HPDE6-E6E7 (cell line): ENCODE measurements at regions not wholly inside any gene's neighbourhood (a gene's known extent, or its start where the extent isn't known, plus 50 kb on each side); places are given as distances from the start of the nearest gene placed in this dataset.
A peak's percentile ranks its signal among the peaks of the same experiment; 100 is the strongest.

ENCODE experiments used
- DNase-seq: peaks from one replicate; pipeline ENCODE4 v3.0.0; 2011; ENCODE audit warnings: missing footprints; ENCODE audit errors: extremely low spot score

DNA sequence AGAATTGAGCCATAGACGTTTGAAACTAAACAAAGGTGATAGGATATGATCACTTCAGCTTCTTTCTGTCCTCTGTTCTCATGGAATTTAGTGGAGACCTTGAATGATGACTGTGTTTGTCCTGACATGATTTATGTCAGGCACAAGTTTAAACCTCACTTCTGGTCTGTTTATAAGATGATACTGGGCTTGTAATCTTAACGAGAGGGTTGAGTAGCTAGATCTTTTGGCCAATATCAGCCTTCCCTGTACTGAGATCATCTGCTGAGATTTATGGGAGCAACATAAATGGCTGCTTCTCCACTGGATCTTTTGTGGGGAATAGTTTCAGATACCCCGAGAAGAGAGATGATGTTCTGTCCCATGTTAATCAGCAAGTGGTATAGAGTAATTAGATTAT, 121.8 kb upstream of the OBI1 start:
- DNase-seq = no peak

GRCh38 chr13:78779608-78780007, 120.7 kb upstream of the OBI1 start:
- DNase-seq = no peak

DNA sequence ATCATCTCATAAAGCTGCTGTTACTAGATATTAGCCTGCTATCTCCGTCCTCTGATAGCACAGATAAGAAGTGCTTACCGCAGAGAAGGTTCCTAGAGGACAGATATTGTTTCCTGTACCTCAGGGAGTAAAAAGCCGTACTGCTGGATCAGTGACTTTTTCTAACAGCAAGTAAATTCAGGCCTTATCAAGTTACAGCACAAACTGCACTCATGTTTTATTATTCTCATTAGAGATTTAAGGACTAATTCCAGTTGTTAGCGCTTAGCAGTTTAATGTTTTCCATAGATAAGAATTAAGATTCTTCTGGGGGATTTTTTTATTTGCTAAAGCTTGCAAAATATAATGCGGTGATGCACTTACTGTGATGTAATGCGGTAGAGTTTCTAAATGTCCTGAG, 119.0 kb upstream of the OBI1 start:
- DNase-seq = no peak

GRCh38 chr13:78777396-78777795, 118.4 kb upstream of the OBI1 start:
- DNase-seq = no peak

GRCh38 chr13:78772933-78773332, 114.0 kb upstream of the OBI1 start:
- DNase-seq = no peak

DNA sequence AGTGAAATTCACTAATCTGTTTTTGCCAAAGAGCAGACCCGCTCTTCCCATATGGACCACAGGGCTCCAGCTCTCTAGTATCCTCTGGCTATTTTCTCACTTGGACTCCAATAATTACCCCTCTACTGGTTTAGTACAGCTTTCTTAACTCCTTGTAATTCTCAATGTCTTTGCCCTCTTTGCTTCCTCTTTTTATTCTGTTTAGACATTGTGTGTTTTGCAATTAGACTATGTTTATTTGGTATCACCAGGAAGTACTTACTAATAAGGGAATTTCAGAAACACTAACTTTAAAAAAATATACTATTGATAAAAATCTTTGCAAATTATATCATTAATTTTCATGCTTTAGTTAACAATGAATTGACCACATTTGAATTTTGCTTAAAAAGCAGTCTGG, 111.6 kb upstream of the OBI1 start:
- DNase-seq = no peak

GRCh38 chr13:78768950-78769349, 110.0 kb upstream of the OBI1 start:
- no peak for DNase-seq

DNA sequence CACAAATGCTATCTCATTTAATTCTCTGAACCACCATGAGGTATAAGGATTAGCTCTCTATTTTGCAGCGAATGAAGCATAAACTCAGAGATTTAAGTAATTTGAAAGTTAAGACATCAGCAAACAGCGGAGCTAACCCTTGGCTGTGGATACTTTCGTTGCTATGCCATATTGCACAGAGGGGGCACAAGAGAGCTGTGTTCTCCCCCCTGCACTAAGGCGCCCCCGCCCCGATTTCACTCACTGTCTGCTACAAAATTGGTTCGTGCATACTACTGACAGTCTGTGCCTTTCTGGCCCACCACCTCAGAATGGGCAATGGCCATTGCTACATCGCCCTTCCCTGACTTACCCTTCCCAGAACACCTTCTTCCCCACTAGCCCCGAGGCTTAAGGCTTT, 105.7 kb upstream of the OBI1 start:
- DNase-seq = no peak

DNA sequence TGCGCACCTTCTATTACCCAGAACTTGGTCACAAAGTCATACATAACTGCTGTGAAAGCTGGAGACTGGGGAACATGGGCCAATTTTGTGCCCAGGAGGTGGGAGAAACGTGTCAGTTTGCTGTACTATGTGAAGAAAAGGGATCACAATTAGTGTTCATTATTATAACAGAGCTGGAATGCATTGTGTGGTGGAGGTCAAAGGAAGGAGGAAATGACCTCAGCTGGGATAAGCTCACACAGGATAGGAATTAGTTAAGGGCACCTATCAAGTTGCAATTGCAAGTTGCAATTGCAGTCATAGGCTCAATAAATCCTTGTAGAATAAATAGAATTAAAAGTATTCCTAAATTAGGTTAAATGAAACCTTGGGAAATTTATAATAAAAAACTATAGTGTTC, 103.9 kb upstream of the OBI1 start:
- DNase-seq = no peak

DNA sequence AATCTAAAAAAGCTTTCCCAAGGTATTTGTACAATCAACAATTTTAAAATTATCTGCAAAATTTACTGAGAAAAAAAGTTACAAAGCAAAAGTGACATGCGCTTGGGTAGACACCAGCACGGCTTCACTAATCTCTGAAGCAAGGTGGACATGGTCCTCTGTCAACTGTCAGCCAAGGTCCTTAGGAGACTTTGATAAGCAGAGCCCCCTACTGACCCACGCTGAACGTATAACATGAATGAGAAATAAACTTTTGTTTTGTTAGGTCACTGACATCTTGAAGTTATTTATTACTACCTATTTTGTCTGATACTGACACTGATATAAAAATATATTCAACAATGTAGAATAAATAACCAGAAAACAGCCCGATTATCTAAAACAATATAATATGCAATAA, 100.7 kb upstream of the OBI1 start:
- DNase-seq = no peak

DNA sequence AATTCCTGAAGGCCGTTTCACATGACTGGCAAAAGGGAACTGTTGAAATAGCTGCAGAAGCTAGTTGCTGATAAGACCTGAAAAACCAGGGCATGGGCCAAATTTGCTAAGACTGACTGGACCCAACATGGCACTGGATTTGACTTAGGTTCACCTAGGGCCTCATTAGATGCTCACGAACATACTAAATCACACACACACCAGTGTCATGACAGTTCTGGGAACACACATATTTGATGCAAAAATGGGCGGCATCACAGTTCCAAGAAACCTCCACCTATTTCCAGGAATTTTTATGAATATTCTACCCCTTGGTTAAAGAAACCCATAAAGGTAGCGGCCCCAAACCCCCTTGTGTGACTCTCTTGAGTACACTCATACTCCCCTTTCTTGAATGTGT, 99.6 kb upstream of the OBI1 start:
- no peak for DNase-seq

DNA sequence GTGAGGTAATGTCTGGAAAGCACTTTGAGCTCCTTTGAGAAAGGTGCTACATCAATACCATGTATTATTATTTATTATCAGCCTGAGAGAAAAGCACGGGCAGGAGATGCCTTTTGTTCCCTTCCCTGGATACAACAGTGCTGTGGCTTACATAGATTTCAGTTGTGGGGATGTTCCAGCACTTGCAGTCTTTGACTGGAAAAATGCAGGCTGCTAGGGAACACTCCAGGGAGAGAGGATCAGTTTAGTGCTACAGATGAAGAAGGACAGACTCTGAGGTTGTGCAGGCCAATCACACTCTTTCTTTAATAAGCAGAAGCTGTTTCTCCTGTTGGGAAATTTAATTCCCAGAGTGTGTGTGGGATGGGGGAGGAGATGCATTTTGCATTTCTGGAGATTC, 94.5 kb upstream of the OBI1 start:
- DNase-seq = no peak

DNA sequence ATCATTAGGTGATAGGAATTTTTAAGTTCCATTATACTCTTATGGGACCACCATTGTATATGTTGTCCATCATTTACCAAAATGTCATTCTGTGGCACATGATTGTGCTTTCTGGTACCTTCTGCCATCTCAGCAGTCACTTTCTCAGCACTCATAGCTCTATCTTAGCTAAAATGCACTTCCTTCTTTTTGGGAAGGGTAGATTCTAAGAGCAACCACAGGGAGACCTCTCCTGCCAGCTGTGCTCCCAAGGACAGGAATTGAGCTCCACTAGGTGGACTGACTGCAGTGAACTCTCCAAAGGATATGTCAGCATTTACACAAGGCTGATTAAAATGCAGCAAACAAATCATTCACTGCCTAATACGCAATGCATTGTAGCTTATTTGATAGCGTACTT, 91.8 kb upstream of the OBI1 start:
- no peak for DNase-seq

DNA sequence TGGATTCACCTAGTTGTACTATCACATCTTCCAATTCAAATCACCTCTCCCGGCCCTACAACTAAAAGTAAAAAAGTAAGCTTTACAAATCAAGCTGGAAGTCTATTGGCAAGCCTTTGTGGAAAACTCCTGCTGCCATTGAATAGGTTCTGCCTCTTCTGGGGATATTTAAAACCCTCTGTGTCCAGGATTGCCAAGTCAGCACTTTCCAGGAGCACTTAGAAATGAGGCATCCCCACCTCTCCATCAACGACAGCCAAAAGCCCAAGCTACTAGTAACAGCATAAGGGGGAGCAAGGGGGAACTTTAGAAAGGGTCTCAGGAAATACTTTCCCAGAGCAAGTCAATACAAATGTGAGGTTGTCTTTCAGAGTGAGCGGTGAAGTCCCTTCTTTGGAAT, 85.0 kb upstream of the OBI1 start:
- no peak for DNase-seq

GRCh38 chr13:78742659-78743058, 83.7 kb upstream of the OBI1 start:
- no peak for DNase-seq

DNA sequence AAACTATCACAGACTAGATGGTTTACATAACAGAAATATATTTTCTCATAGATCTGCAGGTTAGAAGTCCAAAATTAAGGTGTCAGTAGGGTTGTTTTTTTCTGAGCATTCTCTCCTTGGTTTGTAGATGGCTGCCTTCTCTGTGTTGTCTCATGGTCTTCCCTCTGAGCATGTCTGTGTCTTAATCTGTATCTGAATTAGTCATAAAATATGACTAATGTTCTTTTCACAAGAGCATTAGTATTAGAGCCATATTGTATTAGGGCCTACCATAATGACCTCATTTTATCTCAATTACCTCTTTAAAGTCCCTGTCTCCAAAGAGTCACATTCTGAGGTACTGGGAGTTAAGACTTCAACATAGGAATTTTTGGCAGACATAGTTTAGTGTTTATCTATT, 77.2 kb upstream of the OBI1 start:
- DNase-seq = no peak

- no peak for DNase-seq
These were observed 73.6 kb upstream of the OBI1 start for GRCh38 chr13:78732445-78733017.

GRCh38 chr13:78722700-78723099, 63.7 kb upstream of the OBI1 start:
- DNase-seq = no peak

GRCh38 chr13:78719367-78719766, 60.4 kb upstream of the OBI1 start:
- no peak for DNase-seq

GRCh38 chr13:78714717-78715116, 55.8 kb upstream of the OBI1 start:
- no peak for DNase-seq

DNA sequence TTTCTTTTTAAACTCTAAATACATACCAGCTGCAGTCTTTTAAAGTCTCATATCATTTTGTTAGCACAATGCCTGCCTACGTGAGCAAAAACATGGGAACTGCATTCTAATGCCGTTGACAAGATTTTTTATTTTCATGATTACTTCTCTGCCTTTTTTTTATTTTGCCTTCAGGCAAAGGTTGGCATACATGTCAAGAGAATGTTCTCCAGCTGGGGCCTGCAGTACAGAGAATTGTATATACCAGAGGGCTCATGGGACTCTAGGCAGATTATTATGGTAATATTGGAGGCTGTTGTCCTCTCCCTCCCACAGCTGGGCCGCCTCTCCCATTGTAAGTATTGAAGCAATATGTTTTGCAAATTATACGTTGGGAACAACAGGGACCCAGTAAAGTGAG, 53.9 kb upstream of the OBI1 start:
- no peak for DNase-seq

DNA sequence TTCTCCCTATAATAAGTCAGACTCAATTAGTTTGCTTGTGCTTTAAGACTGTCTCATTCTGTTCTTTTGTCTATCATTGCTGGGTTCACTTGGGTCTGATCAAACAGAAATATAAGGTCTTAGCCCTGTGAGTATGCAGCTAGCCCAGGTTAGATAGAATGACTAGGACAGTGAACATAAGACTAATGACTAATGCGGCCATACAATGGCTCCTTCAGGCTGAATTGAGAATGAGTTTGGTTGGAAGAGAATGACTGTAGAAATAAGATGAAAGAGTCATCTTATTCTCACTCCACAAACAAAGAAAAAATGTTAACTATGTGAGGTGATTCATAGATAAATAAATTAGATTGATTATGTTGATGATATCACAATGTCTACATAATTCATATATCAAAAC, 50.1 kb upstream of the OBI1 start:
- peak; percentile 4 for DNase-seq
